Karpas-422 (cell line): ENCODE measurements at regions not wholly inside any gene's neighbourhood (a gene's known extent, or its start where the extent isn't known, plus 50 kb on each side); places are given as distances from the start of the nearest gene placed in this dataset.

Experiments
- DNase-seq: peaks from one replicate; pipeline ENCODE4 v3.0.0-alpha.2; 2015
- H2AFZ ChIP-seq: fragments of 200-600 bp; sonication (generic); 2 replicates; pipeline ENCODE4 v1.6.1; 2014; ENCODE audit warnings: antibody characterized with exemption, low read length, mixed read lengths
- H3K27ac ChIP-seq: fragments of 200-600 bp; sonication (generic); 2 replicates; pipeline ENCODE4 v1.5.1; 2014; ENCODE audit warnings: mild to moderate bottlenecking, low read length, moderate library complexity
- H3K27me3 ChIP-seq: fragments of 200-600 bp; sonication (generic); 2 replicates; pipeline ENCODE4 v1.6.1; 2014; ENCODE audit warnings: low read length, mixed read lengths
- H3K36me3 ChIP-seq: fragments of 200-600 bp; sonication (generic); 2 replicates; pipeline ENCODE4 v1.6.1; 2014; ENCODE audit warnings: low read length, mixed read lengths; ENCODE audit not compliant: insufficient read depth
- H3K4me1 ChIP-seq: fragments of 200-600 bp; sonication (generic); 2 replicates; pipeline ENCODE4 v1.6.1; 2014; ENCODE audit warnings: mild to moderate bottlenecking, low read length, mixed read lengths
- H3K4me2 ChIP-seq: fragments of 200-600 bp; sonication (generic); 2 replicates; pipeline ENCODE4 v1.6.1; 2014; ENCODE audit warnings: low read length, low read depth, mild to moderate bottlenecking; ENCODE audit not compliant: poor library complexity, severe bottlenecking
- H3K4me3 ChIP-seq: fragments of 200-600 bp; sonication (generic); 2 replicates; pipeline ENCODE4 v1.5.1; 2014; ENCODE audit warnings: mild to moderate bottlenecking, antibody characterized with exemption, low read length, mixed read lengths
- H3K79me2 ChIP-seq: fragments of 200-600 bp; sonication (generic); 2 replicates; pipeline ENCODE4 v1.6.1; 2014; ENCODE audit warnings: mild to moderate bottlenecking, low read length, mixed read lengths
- H3K9ac ChIP-seq: fragments of 200-600 bp; sonication (generic); 2 replicates; pipeline ENCODE4 v1.6.0; 2014; ENCODE audit warnings: low read length
- H3K9me2 ChIP-seq: fragments of 200-600 bp; sonication (generic), shearing (Covaris generic); replicated peaks from 2 replicates; pipeline ENCODE4 v1.6.0; 2014; ENCODE audit warnings: mild to moderate bottlenecking, low read length, moderate library complexity; ENCODE audit not compliant: insufficient read depth
- H3K9me3 ChIP-seq: fragments of 300-700, 200-600 bp; sonication (generic); 2 replicates; pipeline ENCODE4 v1.6.1; 2014; ENCODE audit warnings: low read length, mixed read lengths
- H4K20me1 ChIP-seq: fragments of 200-600 bp; sonication (generic); 2 replicates; pipeline ENCODE4 v1.6.1; 2014; ENCODE audit warnings: mild to moderate bottlenecking, antibody characterized with exemption, low read length, low read depth; ENCODE audit not compliant: insufficient read depth

- Histone ChIP-seq H4K20me1 (no peaks in the 10 kb centered on the region), H3K4me1 (no peaks in the 10 kb centered on the region), H3K9me2 (no peaks in the 10 kb centered on the region), H3K9me3 (no peaks in the 10 kb centered on the region), H3K4me3 (no peak overlapping the region), H3K4me2 (no peak overlapping the region), H3K79me2 (no peaks in the 10 kb centered on the region), H3K27me3 (peaks cover 8% of the 10 kb centered on the region; the same call in 1 of the 2 replicates), H2AFZ (no peak overlapping the region), H3K9ac (no peak overlapping the region), H3K36me3 (no peaks in the 10 kb centered on the region), H3K27ac (no peak overlapping the region)
- no peak for DNase-seq
Measured at GRCh38 chr10:121316432-121316831, 281.8 kb downstream of the FGFR2 start.

- Histone ChIP-seq H2AFZ (no peak overlapping the region), H3K27ac (no peak overlapping the region), H3K36me3 (no peaks in the 10 kb centered on the region), H3K9me2 (no peaks in the 10 kb centered on the region), H3K4me3 (no peak overlapping the region), H3K9ac (no peak overlapping the region), H4K20me1 (no peaks in the 10 kb centered on the region), H3K79me2 (no peaks in the 10 kb centered on the region), H3K4me2 (no peak overlapping the region), H3K4me1 (no peaks in the 10 kb centered on the region), H3K9me3 (no peaks in the 10 kb centered on the region), H3K27me3 (peaks cover 8% of the 10 kb centered on the region; the same call in 1 of the 2 replicates)
- DNase-seq: no peak
Measured at GRCh38 chr10:121317374-121317773, 280.9 kb downstream of the FGFR2 start.

GRCh38 chr10:121322046-121322445 is 276.2 kb downstream of the FGFR2 start:
- H3K9me2 ChIP-seq: no peaks in the 10 kb centered on the region
- no peak overlapping the region for H3K27ac ChIP-seq
- H4K20me1 ChIP-seq: no peaks in the 10 kb centered on the region
- H3K79me2 ChIP-seq: no peaks in the 10 kb centered on the region
- no peak for DNase-seq
- no peak overlapping the region for H2AFZ ChIP-seq
- H3K4me2 ChIP-seq: no peak overlapping the region
- no peaks in the 10 kb centered on the region for H3K4me1 ChIP-seq
- no peaks in the 10 kb centered on the region for H3K9me3 ChIP-seq
- 0 out of 2 replicates have a peak, but pooled peaks cover 2% of the 10 kb centered on the region for H3K27me3 ChIP-seq
- no peak overlapping the region for H3K4me3 ChIP-seq
- no peaks in the 10 kb centered on the region for H3K36me3 ChIP-seq
- H3K9ac ChIP-seq: no peak overlapping the region

- Histone ChIP-seq H4K20me1 (no peaks in the 10 kb centered on the region), H3K4me2 (no peak overlapping the region), H3K9me2 (no peaks in the 10 kb centered on the region), H3K4me3 (no peak overlapping the region), H3K9ac (no peak overlapping the region), H3K27me3 (0 out of 2 replicates have a peak, but pooled peaks cover 2% of the 10 kb centered on the region), H3K9me3 (no peaks in the 10 kb centered on the region), H2AFZ (no peak overlapping the region), H3K4me1 (no peaks in the 10 kb centered on the region), H3K79me2 (no peaks in the 10 kb centered on the region), H3K36me3 (no peaks in the 10 kb centered on the region), H3K27ac (no peak overlapping the region)
- no peak for DNase-seq
Measured at GRCh38 chr10:121322776-121323175, 275.5 kb downstream of the FGFR2 start.

GRCh38 chr10:121323443-121323842 is 274.8 kb downstream of the FGFR2 start:
- no peak overlapping the region for H3K9ac ChIP-seq
- H3K79me2 ChIP-seq: no peaks in the 10 kb centered on the region
- no peaks in the 10 kb centered on the region for H3K4me1 ChIP-seq
- no peak for DNase-seq
- H3K4me3 ChIP-seq: no peak overlapping the region
- no peaks in the 10 kb centered on the region for H3K9me2 ChIP-seq
- H4K20me1 ChIP-seq: no peaks in the 10 kb centered on the region
- no peaks in the 10 kb centered on the region for H3K36me3 ChIP-seq
- H3K4me2 ChIP-seq: no peak overlapping the region
- no peak overlapping the region for H2AFZ ChIP-seq
- H3K27ac ChIP-seq: no peak overlapping the region
- H3K9me3 ChIP-seq: no peaks in the 10 kb centered on the region
- 0 out of 2 replicates have a peak, but pooled peaks cover 2% of the 10 kb centered on the region for H3K27me3 ChIP-seq

GRCh38 chr10:121324678-121325213 is 273.5 kb downstream of the FGFR2 start:
- Histone ChIP-seq H3K79me2 (no peaks in the 10 kb centered on the region), H3K27me3 (no peaks in the 10 kb centered on the region), H3K9me3 (no peaks in the 10 kb centered on the region), H3K4me1 (no peaks in the 10 kb centered on the region), H3K36me3 (no peaks in the 10 kb centered on the region), H3K9me2 (no peaks in the 10 kb centered on the region), H2AFZ (no peak overlapping the region), H3K4me2 (no peak overlapping the region), H3K4me3 (no peak overlapping the region), H3K9ac (no peak overlapping the region), H4K20me1 (no peaks in the 10 kb centered on the region), H3K27ac (no peak overlapping the region)
- no peak for DNase-seq

GRCh38 chr10:121325490-121326231 is 272.6 kb downstream of the FGFR2 start:
- Histone ChIP-seq H3K36me3 (no peaks in the 10 kb centered on the region), H3K79me2 (no peaks in the 10 kb centered on the region), H3K9ac (no peak overlapping the region), H3K27me3 (no peaks in the 10 kb centered on the region), H3K27ac (no peak overlapping the region), H4K20me1 (no peaks in the 10 kb centered on the region), H3K4me1 (no peaks in the 10 kb centered on the region), H3K9me3 (no peaks in the 10 kb centered on the region), H2AFZ (no peak overlapping the region), H3K9me2 (no peaks in the 10 kb centered on the region), H3K4me3 (no peak overlapping the region), H3K4me2 (no peak overlapping the region)
- DNase-seq: no peak

- H2AFZ ChIP-seq: no peak overlapping the region
- no peaks in the 10 kb centered on the region for H3K79me2 ChIP-seq
- H4K20me1 ChIP-seq: no peaks in the 10 kb centered on the region
- H3K9me2 ChIP-seq: no peaks in the 10 kb centered on the region
- H3K4me3 ChIP-seq: no peak overlapping the region
- H3K9me3 ChIP-seq: no peaks in the 10 kb centered on the region
- no peak overlapping the region for H3K9ac ChIP-seq
- no peaks in the 10 kb centered on the region for H3K4me1 ChIP-seq
- no peaks in the 10 kb centered on the region for H3K27me3 ChIP-seq
- no peak overlapping the region for H3K27ac ChIP-seq
- no peak overlapping the region for H3K4me2 ChIP-seq
- no peaks in the 10 kb centered on the region for H3K36me3 ChIP-seq
- DNase-seq: no peak
Measured at GRCh38 chr10:121326905-121327304, 271.3 kb downstream of the FGFR2 start.
